Stimulated activated memory B cell treated with anti-CD40 and anti-IgM and Interleukin-4, amounts not matched to agents 10 μg/mL and 1 μg/mL and 100 μg/mL, for 72 hours (primary cell): ENCODE measurements at regions not wholly inside any gene's neighbourhood (a gene's known extent, or its start where the extent isn't known, plus 50 kb on each side); places are given as distances from the start of the nearest gene placed in this dataset.
A peak's percentile ranks its signal among the peaks of the same experiment; 100 is the strongest.

Source experiments
- ATAC-seq: fragments of 150-1000 bp; cut with Tn5 transposase; 2 replicates; pipeline ENCODE4 v1.10.0; 2021
- H3K27ac Mint-ChIP-seq: one replicate; pipeline ENCODE4 v1.8.0; 2022; ENCODE audit warnings: mild to moderate bottlenecking, mixed read lengths
- H3K27me3 Mint-ChIP-seq: one replicate; pipeline ENCODE4 v1.8.0; 2022; ENCODE audit warnings: mixed read lengths
- H3K36me3 Mint-ChIP-seq: one replicate; pipeline ENCODE4 v1.8.0; 2022; ENCODE audit warnings: mixed read lengths
- H3K4me1 Mint-ChIP-seq: one replicate; pipeline ENCODE4 v1.8.0; 2022; ENCODE audit warnings: mixed read lengths
- H3K4me3 Mint-ChIP-seq: one replicate; pipeline ENCODE4 v1.8.0; 2022; ENCODE audit warnings: mild to moderate bottlenecking, moderate library complexity, mixed read lengths
- H3K9me3 Mint-ChIP-seq: one replicate; pipeline ENCODE4 v1.8.0; 2022; ENCODE audit warnings: mixed read lengths

GRCh38 chr4:144514736-144515135 lies 131.2 kb upstream of the HHIP start:
- Mint-ChIP-seq H3K27me3 (no peaks in the 10 kb centered on the region), H3K4me3 (no peak overlapping the region), H3K36me3 (no peaks in the 10 kb centered on the region), H3K4me1 (no peaks in the 10 kb centered on the region), H3K9me3 (no peaks in the 10 kb centered on the region), H3K27ac (no peak overlapping the region)
- no peak for ATAC-seq

- no peaks in the 10 kb centered on the region for H3K27me3 Mint-ChIP-seq
- no peaks in the 10 kb centered on the region for H3K36me3 Mint-ChIP-seq
- no peak for ATAC-seq
- no peaks in the 10 kb centered on the region for H3K4me1 Mint-ChIP-seq
- H3K9me3 Mint-ChIP-seq, result no peaks in the 10 kb centered on the region
- H3K27ac Mint-ChIP-seq, result no peak overlapping the region
- no peak overlapping the region for H3K4me3 Mint-ChIP-seq
Observed at GRCh38 chr4:144518181-144518895, 127.6 kb upstream of the HHIP start.

- no peaks in the 10 kb centered on the region for H3K36me3 Mint-ChIP-seq
- no peak for ATAC-seq
- no peaks in the 10 kb centered on the region for H3K9me3 Mint-ChIP-seq
- no peaks in the 10 kb centered on the region for H3K27me3 Mint-ChIP-seq
- H3K4me3 Mint-ChIP-seq, result no peak overlapping the region
- H3K4me1 Mint-ChIP-seq, result no peaks in the 10 kb centered on the region
- no peak overlapping the region for H3K27ac Mint-ChIP-seq
Observed at GRCh38 chr4:144531841-144532240, 114.1 kb upstream of the HHIP start.

GRCh38 chr4:144547678-144548298 lies 98.2 kb upstream of the HHIP start:
- no peak overlapping the region for H3K27ac Mint-ChIP-seq
- H3K4me1 Mint-ChIP-seq, result no peaks in the 10 kb centered on the region
- H3K36me3 Mint-ChIP-seq, result no peaks in the 10 kb centered on the region
- no peaks in the 10 kb centered on the region for H3K27me3 Mint-ChIP-seq
- H3K9me3 Mint-ChIP-seq, result peaks cover 5% of the 10 kb centered on the region
- peak; percentile 90 for ATAC-seq
- no peak overlapping the region for H3K4me3 Mint-ChIP-seq

GRCh38 chr4:144556636-144557035 lies 89.3 kb upstream of the HHIP start:
- no peaks in the 10 kb centered on the region for H3K27me3 Mint-ChIP-seq
- no peaks in the 10 kb centered on the region for H3K9me3 Mint-ChIP-seq
- H3K36me3 Mint-ChIP-seq, result no peaks in the 10 kb centered on the region
- ATAC-seq, result peak; percentile 34
- H3K4me1 Mint-ChIP-seq, result no peaks in the 10 kb centered on the region
- no peak overlapping the region for H3K27ac Mint-ChIP-seq
- H3K4me3 Mint-ChIP-seq, result no peak overlapping the region

- Mint-ChIP-seq H3K9me3 (no peaks in the 10 kb centered on the region), H3K27me3 (no peaks in the 10 kb centered on the region), H3K4me3 (no peak overlapping the region), H3K27ac (no peak overlapping the region), H3K4me1 (no peaks in the 10 kb centered on the region), H3K36me3 (no peaks in the 10 kb centered on the region)
- no peak for ATAC-seq
Observed at GRCh38 chr4:144557404-144557803, 88.6 kb upstream of the HHIP start.

GRCh38 chr4:144562019-144562705 lies 83.8 kb upstream of the HHIP start:
- Mint-ChIP-seq H3K36me3 (no peaks in the 10 kb centered on the region), H3K4me3 (no peak overlapping the region), H3K27me3 (no peaks in the 10 kb centered on the region), H3K9me3 (no peaks in the 10 kb centered on the region), H3K4me1 (no peaks in the 10 kb centered on the region), H3K27ac (no peak overlapping the region)
- ATAC-seq, result no peak

GRCh38 chr4:144564358-144564757 lies 81.6 kb upstream of the HHIP start:
- H3K9me3 Mint-ChIP-seq, result peaks cover 3% of the 10 kb centered on the region
- no peaks in the 10 kb centered on the region for H3K36me3 Mint-ChIP-seq
- no peak overlapping the region for H3K27ac Mint-ChIP-seq
- H3K4me3 Mint-ChIP-seq, result no peak overlapping the region
- H3K27me3 Mint-ChIP-seq, result no peaks in the 10 kb centered on the region
- ATAC-seq, result no peak
- no peaks in the 10 kb centered on the region for H3K4me1 Mint-ChIP-seq

GRCh38 chr4:144565527-144566195 lies 80.3 kb upstream of the HHIP start:
- Mint-ChIP-seq H3K4me3 (no peak overlapping the region), H3K27ac (no peak overlapping the region), H3K27me3 (no peaks in the 10 kb centered on the region), H3K9me3 (peaks cover 3% of the 10 kb centered on the region), H3K36me3 (no peaks in the 10 kb centered on the region), H3K4me1 (no peaks in the 10 kb centered on the region)
- no peak for ATAC-seq

GRCh38 chr4:144572660-144573059 lies 73.3 kb upstream of the HHIP start:
- H3K4me3 Mint-ChIP-seq, result no peak overlapping the region
- no peak overlapping the region for H3K27ac Mint-ChIP-seq
- peaks cover under 1% of the 10 kb centered on the region for H3K9me3 Mint-ChIP-seq
- H3K4me1 Mint-ChIP-seq, result no peaks in the 10 kb centered on the region
- H3K36me3 Mint-ChIP-seq, result no peaks in the 10 kb centered on the region
- H3K27me3 Mint-ChIP-seq, result no peaks in the 10 kb centered on the region
- ATAC-seq, result no peak

GRCh38 chr4:144574000-144574399 lies 72.0 kb upstream of the HHIP start:
- Mint-ChIP-seq H3K36me3 (no peaks in the 10 kb centered on the region), H3K4me3 (no peak overlapping the region), H3K27ac (no peak overlapping the region), H3K4me1 (no peaks in the 10 kb centered on the region), H3K9me3 (no peaks in the 10 kb centered on the region), H3K27me3 (no peaks in the 10 kb centered on the region)
- ATAC-seq, result no peak

- H3K9me3 Mint-ChIP-seq, result no peaks in the 10 kb centered on the region
- H3K27me3 Mint-ChIP-seq, result no peaks in the 10 kb centered on the region
- H3K4me3 Mint-ChIP-seq, result no peak overlapping the region
- no peaks in the 10 kb centered on the region for H3K36me3 Mint-ChIP-seq
- no peak overlapping the region for H3K27ac Mint-ChIP-seq
- H3K4me1 Mint-ChIP-seq, result no peaks in the 10 kb centered on the region
- ATAC-seq, result no peak
Observed at GRCh38 chr4:144574509-144574908, 71.4 kb upstream of the HHIP start.

- no peak for ATAC-seq
- no peaks in the 10 kb centered on the region for H3K36me3 Mint-ChIP-seq
Observed at GRCh38 chr4:144575181-144575580, 70.8 kb upstream of the HHIP start.

GRCh38 chr4:144578681-144579080 lies 67.3 kb upstream of the HHIP start:
- Mint-ChIP-seq H3K27me3 (no peaks in the 10 kb centered on the region), H3K4me1 (no peaks in the 10 kb centered on the region), H3K9me3 (no peaks in the 10 kb centered on the region)

More at GRCh38 chr4:144575181-144575580, 70.8 kb upstream of the HHIP start:
- H3K27ac Mint-ChIP-seq, result no peak overlapping the region
- no peaks in the 10 kb centered on the region for H3K9me3 Mint-ChIP-seq
- H3K4me3 Mint-ChIP-seq, result no peak overlapping the region
- H3K27me3 Mint-ChIP-seq, result no peaks in the 10 kb centered on the region
- no peaks in the 10 kb centered on the region for H3K4me1 Mint-ChIP-seq

GRCh38 chr4:144579411-144580030 lies 66.4 kb upstream of the HHIP start:
- Mint-ChIP-seq H3K27ac (no peak overlapping the region), H3K36me3 (no peaks in the 10 kb centered on the region)
- no peak for ATAC-seq

More at GRCh38 chr4:144578681-144579080, 67.3 kb upstream of the HHIP start:
- H3K27ac Mint-ChIP-seq, result no peak overlapping the region
- ATAC-seq, result no peak
- H3K36me3 Mint-ChIP-seq, result no peaks in the 10 kb centered on the region
- no peak overlapping the region for H3K4me3 Mint-ChIP-seq

More at GRCh38 chr4:144579411-144580030, 66.4 kb upstream of the HHIP start:
- Mint-ChIP-seq H3K4me3 (no peak overlapping the region), H3K27me3 (no peaks in the 10 kb centered on the region), H3K9me3 (no peaks in the 10 kb centered on the region), H3K4me1 (no peaks in the 10 kb centered on the region)
